ENCODE measurements at regions not wholly inside any gene's neighbourhood (a gene's known extent, or its start where the extent isn't known, plus 50 kb on each side); places are given as distances from the start of the nearest gene placed in this dataset.
A peak's percentile ranks its signal among the peaks of the same experiment; 100 is the strongest.

- Histone ChIP-seq H3K27me3 (no peaks in the 10 kb centered on the region), H3K4me3 (no peak overlapping the region), H3K27ac (no peak overlapping the region), H3K4me1 (peaks cover 0 to 17% (median 8%) of the 10 kb centered on the region in 4 donors), H3K36me3 (no peaks in the 10 kb centered on the region), H3K9me3 (no peaks in the 10 kb centered on the region)
- in situ Hi-C loops (cut with MboI; ENCODE audit: low pct_ligation_motif_present in 1 of 4, low pct_unique_long_range_greater_than_20kb in 1 of 4, low sequenced_read_pairs in 3 of 4) (no loop called here), intact Hi-C loops (cut with DNase I; ENCODE audit: low total_unique reads) (no loop called here)
- no peak for TF ChIP-seq POLR2A (IDR thresholded peaks at IDR 0.05)
- no peak for TF ChIP-seq POLR2AphosphoS5 (IDR thresholded peaks at IDR 0.05)
- TF ChIP-seq CTCF (IDR thresholded peaks at IDR 0.05): no peak
- TF ChIP-seq EP300 (IDR thresholded peaks at IDR 0.05; ENCODE audit: low read depth): no peak
- DNase-seq: no peak
- 97% methylated on average over 1 of the region's 1 CpG; no CpG with 5 or more reads in 1 of the 2 donors for WGBS, 2 donors (ENCODE audit: low coverage in 1 of 2)
Measured at GRCh38 chr3:72180405-72180804, 395.5 kb upstream of the PROK2 start.

GRCh38 chr3:72179107-72179464 is 394.1 kb upstream of the PROK2 start:
- Histone ChIP-seq H3K4me1 (peaks cover 0 to 21% (median 8%) of the 10 kb centered on the region in 4 donors), H3K27me3 (no peaks in the 10 kb centered on the region), H3K27ac (no peak overlapping the region), H3K4me3 (no peak overlapping the region), H3K36me3 (no peaks in the 10 kb centered on the region), H3K9me3 (no peaks in the 10 kb centered on the region)
- WGBS, 2 donors (ENCODE audit: low coverage in 1 of 2): 92% methylated on average over 7 of the region's 7 CpGs
- no peak for DNase-seq
- no peak for TF ChIP-seq EP300 (IDR thresholded peaks at IDR 0.05; ENCODE audit: low read depth)
- no peak for TF ChIP-seq POLR2A (IDR thresholded peaks at IDR 0.05)
- no peak for TF ChIP-seq CTCF (IDR thresholded peaks at IDR 0.05)
- TF ChIP-seq POLR2AphosphoS5 (IDR thresholded peaks at IDR 0.05): no peak
- intact Hi-C loops (cut with DNase I; ENCODE audit: low total_unique reads) (no loop called here), in situ Hi-C loops (cut with MboI; ENCODE audit: low pct_ligation_motif_present in 1 of 4, low pct_unique_long_range_greater_than_20kb in 1 of 4, low sequenced_read_pairs in 3 of 4) (no loop called here)

GRCh38 chr3:72178463-72179106 is 393.6 kb upstream of the PROK2 start:
- no peak for DNase-seq
- Histone ChIP-seq H3K4me1 (peaks cover 0 to 25% (median 8%) of the 10 kb centered on the region in 4 donors), H3K27me3 (no peaks in the 10 kb centered on the region), H3K27ac (no peak overlapping the region), H3K9me3 (no peaks in the 10 kb centered on the region), H3K36me3 (no peaks in the 10 kb centered on the region), H3K4me3 (no peak overlapping the region)
- WGBS, 2 donors (ENCODE audit: low coverage in 1 of 2): 83 to 91% methylated on average over 2 to 3 of the region's 3 CpGs
- intact Hi-C loops (cut with DNase I; ENCODE audit: low total_unique reads) (no loop called here), in situ Hi-C loops (cut with MboI; ENCODE audit: low pct_ligation_motif_present in 1 of 4, low pct_unique_long_range_greater_than_20kb in 1 of 4, low sequenced_read_pairs in 3 of 4) (no loop called here)
- TF ChIP-seq CTCF (IDR thresholded peaks at IDR 0.05) (no peak), POLR2AphosphoS5 (IDR thresholded peaks at IDR 0.05) (no peak), POLR2A (IDR thresholded peaks at IDR 0.05) (no peak), EP300 (IDR thresholded peaks at IDR 0.05; ENCODE audit: low read depth) (no peak)

GRCh38 chr3:72177075-72178050 is 392.4 kb upstream of the PROK2 start:
- Histone ChIP-seq H3K27ac (peak overlapping the region; percentile 22 to 34 (median 30)), H3K4me3 (peak overlapping the region in 1 of 4 donors; percentile 14), H3K9me3 (no peaks in the 10 kb centered on the region), H3K4me1 (peaks cover under 1 to 26% (median 8%) of the 10 kb centered on the region in 4 donors), H3K36me3 (no peaks in the 10 kb centered on the region), H3K27me3 (no peaks in the 10 kb centered on the region)
- DNase-seq: peak; percentile 41
- intact Hi-C loops (cut with DNase I; ENCODE audit: low total_unique reads) (no loop called here), in situ Hi-C loops (cut with MboI; ENCODE audit: low pct_ligation_motif_present in 1 of 4, low pct_unique_long_range_greater_than_20kb in 1 of 4, low sequenced_read_pairs in 3 of 4) (no loop called here)
- WGBS, 2 donors (ENCODE audit: low coverage in 1 of 2): 52% methylated on average over 35 of the region's 36 CpGs; no CpG with 5 or more reads in 1 of the 2 donors
- TF ChIP-seq POLR2AphosphoS5 (IDR thresholded peaks at IDR 0.05): peak in 1 of 3 donors; percentile 18
- TF ChIP-seq EP300 (IDR thresholded peaks at IDR 0.05; ENCODE audit: low read depth): no peak

All from transverse colon (tissue), 4 donors.